Erythroblast (primary cell): ENCODE measurements at regions not wholly inside any gene's neighbourhood (a gene's known extent, or its start where the extent isn't known, plus 50 kb on each side); places are given as distances from the start of the nearest gene placed in this dataset.

Source experiments
- GATA1 ChIP-seq: IDR thresholded peaks from 2 replicates; pipeline ENCODE4 v1.6.1; 2011; ENCODE audit warnings: low read depth, mild to moderate bottlenecking, control low read depth, low read length, moderate library complexity
- POLR2A ChIP-seq: IDR thresholded peaks from 2 replicates; pipeline ENCODE4 v1.6.1; 2011; ENCODE audit warnings: mild to moderate bottlenecking, low read length

DNA sequence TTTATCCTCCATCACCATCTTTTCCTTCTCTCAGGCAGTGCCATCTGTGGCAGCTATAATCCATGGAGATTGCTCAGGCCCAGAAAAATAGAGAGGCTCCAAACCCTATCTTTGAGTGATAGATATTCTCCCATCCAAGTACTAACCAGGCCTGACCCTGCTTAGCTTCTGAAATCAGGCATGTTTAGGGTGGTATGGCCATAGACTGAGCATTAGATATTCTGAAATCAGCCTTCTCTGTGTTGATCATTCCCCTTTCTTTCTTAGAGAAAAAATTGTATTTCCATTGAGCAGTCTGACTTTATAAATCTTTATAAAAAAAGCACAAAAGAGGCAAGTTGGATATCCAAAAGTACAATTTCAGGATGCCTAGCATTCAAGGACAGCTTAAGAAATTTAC is 131.5 kb upstream of the ACVR2A start:
- TF ChIP-seq POLR2A: no peak
- no peak for TF ChIP-seq GATA1
